NOMO-1 treated with dmso at 0.1 percent for 144 hours (cell line): ENCODE measurements at regions not wholly inside any gene's neighbourhood (a gene's known extent, or its start where the extent isn't known, plus 50 kb on each side); places are given as distances from the start of the nearest gene placed in this dataset.

Source experiments
- DNase-seq: peaks from one replicate; lab custom pipeline; 2025; ENCODE audit not compliant: unreplicated experiment; lab: John Stamatoyannopoulos, UW

DNA sequence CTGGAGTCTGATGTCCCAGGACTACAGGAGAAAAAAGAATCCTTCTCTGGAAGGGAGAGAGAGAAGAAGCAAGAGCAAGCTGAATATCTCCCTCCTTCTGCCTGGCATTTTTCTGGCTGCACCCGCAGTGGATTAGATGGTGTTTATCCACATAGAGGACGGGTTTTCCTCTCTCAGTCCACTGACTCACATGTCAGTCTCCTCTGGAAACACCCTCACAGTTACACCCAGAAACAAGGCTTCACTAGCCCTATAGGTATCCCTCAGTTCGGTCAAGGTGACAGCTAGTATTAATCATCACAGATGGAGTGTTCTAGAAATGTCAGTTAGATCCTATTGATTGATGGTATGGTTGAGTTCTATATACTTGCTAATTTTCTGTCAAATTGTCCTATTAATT is 87.9 kb downstream of the RHOU start:
- DNase-seq: no peak

DNA sequence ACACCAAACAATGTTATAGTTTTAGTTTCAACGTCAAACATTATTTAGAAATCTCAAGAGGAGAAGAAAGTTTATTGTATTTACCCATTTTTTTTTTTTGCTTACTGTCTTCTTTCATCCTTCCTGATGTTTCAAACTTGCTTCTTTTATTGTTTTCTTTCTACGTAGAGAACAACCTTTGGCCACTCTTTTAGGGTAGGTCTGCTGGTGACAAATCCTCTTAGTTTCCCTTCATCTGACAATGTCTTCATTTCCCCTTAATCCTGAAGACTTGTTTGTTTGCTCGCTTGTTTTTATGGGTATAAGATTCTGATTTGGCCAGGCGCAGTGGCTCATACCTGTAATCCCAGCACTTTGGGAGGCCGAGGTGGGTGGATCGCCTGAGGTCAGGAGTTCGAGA is 89.1 kb downstream of the RHOU start:
- DNase-seq: no peak

DNA sequence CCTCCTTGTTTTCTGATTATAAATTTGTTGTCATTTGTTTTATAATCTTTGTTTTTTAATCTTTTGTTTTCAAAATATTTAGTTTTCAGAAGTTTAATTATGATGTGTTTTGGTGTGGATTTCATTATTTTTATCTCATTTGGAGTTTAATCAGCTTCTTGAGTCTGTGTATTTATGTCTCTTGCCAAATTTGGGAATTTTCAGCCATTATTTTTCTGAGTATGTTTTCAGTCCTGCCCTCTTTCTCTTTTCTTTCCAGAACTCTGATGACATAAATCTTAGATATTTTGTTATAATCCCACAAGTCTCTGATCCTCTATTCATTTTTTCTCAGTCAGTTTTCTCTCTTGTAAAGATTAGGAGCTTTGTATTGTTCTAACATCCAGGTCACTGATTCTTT is 89.8 kb downstream of the RHOU start:
- DNase-seq: no peak

- DNase-seq: no peak
These were observed 90.7 kb downstream of the RHOU start for GRCh38 chr1:228825840-228826484.

DNA sequence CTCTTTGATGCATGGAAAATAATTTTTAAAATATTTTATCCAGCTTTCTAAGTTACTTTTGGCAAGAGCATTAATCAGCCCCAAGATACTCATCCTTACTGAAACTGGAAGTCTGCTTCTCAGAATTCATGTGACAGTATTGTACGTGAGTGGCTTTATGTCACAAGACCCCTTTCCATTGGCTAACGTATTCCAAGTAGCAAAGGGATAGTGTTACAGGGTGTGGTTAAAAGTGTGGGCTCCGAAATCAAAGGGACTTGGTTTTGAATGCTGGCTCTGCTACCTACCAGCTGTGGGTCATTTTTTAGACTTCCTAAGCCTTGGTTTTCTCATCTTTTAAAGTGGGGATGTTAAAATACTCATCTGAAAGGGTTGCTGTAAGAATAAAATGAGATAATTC is 91.7 kb downstream of the RHOU start:
- DNase-seq: no peak

DNA sequence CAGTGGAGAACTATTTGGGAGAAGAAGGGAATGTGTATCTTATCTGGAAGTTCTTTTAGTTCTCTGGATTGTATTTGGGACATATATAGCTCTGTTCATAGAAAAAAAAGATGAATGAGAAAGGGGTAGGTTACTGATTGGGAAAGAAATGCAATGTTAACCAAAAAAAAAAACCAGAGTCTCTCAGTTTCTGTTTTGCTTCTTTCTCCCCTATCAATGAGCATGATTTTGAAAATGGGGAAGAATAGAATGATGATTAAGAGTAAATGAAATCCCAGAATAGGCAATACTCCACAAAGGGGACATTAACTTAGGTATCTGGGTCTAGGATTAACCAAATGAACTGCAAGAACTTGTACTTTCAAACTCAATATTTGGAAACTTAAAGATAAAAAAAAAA is 92.9 kb downstream of the RHOU start:
- DNase-seq: no peak

DNA sequence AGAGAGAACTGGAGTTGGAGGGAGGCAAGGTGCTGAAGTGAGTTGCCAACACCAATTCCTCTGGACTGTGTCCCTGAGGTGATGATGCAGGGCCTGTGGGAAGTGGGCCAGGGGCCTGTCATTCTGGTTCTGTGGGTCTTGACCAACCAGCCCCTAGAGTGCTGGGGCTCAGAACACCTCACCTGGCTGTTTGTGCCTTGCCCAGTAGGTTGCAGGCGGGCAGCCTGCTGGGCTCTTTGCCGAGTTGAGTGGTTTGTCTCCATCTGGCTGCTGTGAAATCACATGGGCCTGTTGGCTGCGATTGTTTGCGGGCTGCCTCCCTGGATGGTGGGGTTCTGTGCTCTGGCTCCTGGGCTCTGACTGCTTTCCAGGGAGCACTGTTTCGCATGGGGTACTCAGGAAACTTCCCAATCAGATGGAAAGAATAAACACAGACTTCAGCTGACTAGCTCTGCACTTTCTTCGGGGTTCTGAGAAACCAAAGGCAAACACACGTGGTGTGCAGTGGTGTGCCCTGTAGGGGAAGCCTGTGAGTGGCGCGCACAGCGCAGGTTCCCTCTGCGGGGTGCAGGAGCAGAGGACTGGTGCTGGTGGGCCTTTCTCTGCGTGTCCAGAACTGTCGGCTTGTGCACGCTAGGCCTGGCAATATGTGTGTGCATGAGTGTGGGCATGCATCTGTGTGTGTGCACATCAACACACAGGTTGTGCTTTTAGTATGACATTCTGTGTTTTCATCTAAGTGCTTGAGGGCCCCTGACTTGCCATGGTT is 95.1 kb downstream of the RHOU start:
- no peak for DNase-seq

DNA sequence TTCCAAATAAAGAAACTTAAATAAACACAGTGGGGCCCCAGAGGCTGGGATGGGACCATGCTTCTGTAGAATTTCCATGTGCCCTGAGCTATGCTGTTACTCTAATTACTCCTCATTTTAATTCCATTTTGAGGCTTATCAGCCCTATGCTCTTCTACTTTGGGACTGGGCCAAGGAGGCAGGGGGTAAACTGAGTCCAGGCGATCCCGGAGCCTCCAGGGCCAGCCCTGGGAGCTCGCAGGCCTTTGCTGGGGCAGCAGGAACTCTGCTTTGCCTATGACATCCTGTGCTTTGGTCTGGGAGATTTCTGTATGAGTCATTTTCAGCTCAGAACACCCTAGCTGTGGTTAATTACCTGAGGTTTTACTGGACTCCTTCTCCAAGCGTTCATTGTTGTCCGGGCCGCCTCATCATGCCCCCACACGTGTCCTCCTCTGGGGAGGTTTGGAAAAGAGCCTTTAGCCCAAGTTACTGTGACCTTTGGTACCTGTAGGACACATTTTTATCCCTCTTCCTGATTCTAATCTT is 95.7 kb downstream of the RHOU start:
- DNase-seq: no peak

DNA sequence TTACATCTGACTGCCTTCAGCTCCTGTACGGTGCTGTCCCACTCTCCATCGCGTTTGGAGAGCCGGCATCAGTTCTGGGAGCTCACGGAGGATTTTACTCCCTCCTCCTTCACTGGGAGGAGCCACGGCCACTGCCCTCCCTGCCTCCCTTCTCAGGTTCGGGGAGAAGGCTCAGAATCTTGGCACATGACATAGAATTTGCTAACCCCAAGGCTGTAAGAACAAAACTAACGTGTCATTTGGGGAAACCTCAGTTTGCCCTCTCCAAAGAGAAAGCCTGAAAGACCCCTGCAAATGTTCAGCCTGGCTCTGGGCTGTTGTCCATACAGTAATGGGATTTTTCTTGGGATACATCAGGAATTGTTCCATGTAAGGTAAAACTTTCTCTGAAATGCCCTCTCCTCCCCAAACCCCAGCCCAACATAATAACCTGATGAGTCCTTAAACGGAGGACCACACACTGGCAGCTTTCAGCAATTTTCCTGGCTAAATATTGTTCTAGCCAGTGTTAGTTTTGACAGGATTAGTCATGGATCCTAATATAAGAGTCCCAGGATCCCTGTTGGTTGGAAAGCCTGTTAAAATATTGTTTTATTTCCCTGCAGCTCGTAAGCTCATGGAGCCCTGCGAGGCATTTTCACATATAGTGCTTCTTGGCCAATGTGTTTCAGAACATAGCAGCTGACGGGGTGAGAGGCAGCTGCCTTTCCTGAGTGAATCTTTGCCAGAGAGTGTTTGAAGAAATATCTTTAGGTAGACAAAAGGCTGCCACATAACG is 98.8 kb downstream of the RHOU start:
- DNase-seq: no peak

DNA sequence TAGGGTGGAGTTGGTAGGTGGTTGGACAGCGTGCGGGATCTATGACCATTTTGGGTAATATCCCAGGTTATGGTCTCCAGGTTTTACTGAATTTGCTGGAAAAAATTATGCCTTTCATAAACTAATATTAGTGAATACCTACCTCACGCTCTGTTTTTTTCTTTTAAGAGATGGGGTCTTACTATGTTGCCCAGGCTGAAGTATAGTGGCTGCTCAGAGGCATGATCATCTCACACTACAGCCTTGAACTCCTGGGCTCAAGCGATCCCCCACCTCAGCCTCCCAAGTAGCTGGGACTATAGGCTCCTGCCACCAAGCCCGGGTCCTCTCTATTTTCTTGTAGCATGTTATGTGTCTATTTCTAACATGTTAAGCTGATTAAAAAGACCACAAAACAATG is 100.2 kb downstream of the RHOU start:
- DNase-seq: no peak

- DNase-seq: no peak
These were observed 100.6 kb downstream of the RHOU start for GRCh38 chr1:228835911-228836310.

GRCh38 chr1:228836427-228836826 is 101.1 kb downstream of the RHOU start:
- no peak for DNase-seq

DNA sequence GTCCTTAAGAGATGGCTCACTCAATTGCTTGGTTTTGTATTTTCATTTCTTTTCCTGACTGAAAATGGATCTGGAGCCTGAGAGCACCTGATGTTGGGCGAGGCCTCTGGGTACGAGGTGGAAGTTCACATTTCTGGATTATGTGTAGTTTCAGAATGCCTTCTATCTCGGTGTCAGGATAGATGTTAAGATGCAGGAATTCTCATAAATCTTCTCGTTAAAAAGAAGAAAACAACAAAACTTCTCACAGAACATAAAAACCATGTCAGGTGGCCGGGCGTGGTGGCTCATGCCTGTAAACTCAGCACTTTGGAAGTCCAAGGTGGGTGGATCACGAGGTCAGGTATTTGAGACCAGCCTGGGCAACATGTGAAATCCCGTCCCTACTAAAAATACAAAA is 101.8 kb downstream of the RHOU start:
- no peak for DNase-seq

DNA sequence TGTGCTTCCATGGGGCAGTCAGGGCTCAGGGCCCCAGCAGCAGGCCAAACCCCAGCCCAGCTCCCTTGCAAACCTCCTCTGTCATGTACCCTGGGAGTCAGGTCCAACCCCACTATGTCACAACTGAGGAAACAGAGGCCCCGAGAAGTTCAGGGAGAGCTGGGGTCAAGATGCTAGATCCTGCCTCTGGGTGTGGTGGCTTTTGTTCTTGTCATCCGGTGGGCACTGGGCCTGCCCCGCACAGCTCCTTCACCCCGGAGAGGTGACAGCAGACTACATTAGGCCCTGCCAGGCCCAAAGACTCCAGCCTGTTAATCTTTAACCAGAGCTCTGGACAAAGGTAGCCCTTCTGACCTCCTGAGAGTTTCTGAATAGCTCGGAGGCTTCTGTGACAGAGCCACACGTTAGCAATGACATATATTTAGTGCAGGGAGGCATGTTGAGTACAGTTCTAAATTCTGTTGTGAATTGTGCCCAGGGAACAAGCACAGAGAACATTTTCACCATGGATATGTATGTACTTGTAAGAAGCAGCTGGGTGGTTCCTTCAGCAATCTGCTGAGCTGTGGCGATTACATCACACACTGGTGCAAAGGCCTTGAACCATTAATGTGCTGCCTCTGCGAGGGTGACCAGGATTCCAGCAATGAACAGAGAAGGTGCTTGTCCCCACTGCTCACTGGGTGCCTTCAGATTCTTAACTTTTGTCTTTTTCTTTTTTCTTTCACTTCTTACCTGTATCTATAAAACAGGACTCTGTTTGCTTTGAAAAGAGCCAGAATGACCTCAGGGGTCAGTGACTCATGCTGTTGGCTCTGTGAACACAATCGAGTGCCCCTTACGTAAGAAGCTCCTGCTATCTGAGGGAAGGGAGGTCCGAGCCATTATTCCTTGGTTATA is 102.8 kb downstream of the RHOU start:
- DNase-seq: peak; percentile 73

DNA sequence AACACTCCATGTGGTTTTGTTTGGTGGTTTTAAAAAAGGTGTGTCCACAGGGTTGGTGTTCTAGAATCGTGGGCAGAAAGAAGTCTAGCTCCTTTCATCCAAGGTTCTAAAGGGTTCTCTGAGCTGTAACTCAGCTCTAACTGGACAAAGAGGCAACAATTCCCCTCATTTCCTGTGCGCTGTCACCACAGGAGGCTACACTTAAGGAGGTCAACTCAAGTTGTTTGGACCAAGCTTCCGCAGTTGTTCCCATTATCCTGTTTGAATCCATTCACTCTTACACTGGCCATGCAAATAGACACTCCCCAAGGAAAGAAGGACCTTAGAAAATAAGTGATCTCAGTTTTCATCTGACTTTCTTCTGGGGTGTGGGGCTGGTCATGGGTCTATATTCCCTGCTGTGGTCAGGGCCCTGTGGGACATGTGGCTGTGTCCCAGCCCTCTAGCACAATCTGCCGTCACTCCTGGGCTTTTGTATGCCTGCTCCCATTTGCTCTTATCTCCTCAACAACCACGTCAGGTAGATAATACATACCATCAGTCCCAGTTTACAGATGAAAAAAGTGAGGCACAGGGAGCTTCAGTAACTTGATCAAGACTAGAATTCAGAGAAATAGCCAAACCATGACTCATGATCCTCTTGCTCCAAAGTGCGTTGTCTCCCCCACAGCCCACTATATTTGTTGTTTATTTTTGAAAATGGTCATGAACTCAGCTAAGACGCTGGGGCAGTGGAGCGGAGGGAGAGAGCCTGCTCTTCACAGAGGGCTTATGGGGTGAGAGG is 103.6 kb downstream of the RHOU start:
- no peak for DNase-seq

- no peak for DNase-seq
These were observed 104.4 kb downstream of the RHOU start for GRCh38 chr1:228839656-228840055.

DNA sequence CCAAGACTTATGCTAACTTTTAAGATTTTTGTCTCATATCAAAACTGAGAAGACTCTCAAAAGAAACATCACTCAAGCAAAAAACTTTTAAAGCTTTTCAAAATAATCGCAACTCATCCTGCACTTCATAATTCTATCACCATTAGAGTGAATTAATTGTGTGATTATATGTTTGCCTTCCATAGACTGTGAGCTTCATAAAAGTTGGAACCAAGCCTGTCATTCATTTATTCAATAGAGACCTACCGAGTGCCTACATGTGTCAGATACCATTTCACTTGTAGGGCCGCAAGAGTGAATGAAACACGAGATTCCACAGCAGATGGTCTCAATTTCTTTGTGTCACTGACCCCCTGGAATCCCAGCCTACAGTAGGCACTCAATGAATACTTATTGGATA is 106.4 kb downstream of the RHOU start:
- DNase-seq: no peak

DNA sequence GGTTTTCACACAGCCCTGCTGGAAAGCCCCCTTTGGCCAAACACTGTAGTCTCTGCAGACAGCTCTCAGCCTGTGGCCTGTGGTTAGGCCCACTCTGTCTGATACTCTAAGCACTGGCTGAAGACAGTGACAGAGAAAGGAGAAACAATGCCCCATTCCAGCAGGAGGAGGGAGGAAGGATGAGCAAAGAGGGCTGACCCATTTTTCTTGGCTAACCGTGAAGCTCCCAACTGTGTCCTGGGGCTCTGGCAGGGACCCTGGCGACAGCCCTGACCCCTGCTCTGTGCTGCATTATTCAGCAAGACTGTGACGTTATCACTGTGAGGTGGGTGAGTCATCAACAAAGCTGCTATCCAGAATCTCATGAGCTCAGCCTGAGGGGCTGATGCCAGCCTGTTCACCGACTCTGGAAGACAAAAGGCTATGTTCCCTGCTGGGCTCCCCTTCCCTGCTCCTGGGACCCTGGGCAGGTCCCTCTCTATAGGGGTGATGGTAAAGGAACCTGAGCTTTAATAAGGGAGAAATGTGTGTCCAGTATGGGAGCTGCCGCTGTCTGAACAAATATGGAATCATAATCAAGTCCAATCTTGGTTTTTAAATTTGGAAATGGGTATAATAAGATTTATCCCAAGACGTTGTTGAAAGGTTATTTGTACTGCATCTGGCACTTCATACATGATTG is 107.0 kb downstream of the RHOU start:
- no peak for DNase-seq

GRCh38 chr1:228845101-228845500 is 109.8 kb downstream of the RHOU start:
- no peak for DNase-seq

- no peak for DNase-seq
These were observed 111.7 kb downstream of the RHOU start for GRCh38 chr1:228846952-228847351.
